HG03558 (cell line): ENCODE measurements at regions not wholly inside any gene's neighbourhood (a gene's known extent, or its start where the extent isn't known, plus 50 kb on each side); places are given as distances from the start of the nearest gene placed in this dataset.
A peak's percentile ranks its signal among the peaks of the same experiment; 100 is the strongest.

Experiments used
- ATAC-seq: cut with Tn5 transposase; IDR thresholded peaks from one replicate; pipeline ENCODE4 v1.9.1; 2021; ENCODE audit warnings: moderate number of reproducible peaks; ENCODE audit not compliant: unreplicated experiment; ENCODE audit errors: extremely low read depth

GRCh38 chr12:67826946-67827720 lies 162.1 kb upstream of the IFNG-AS1 start:
- no peak for ATAC-seq

- peak; percentile 65 for ATAC-seq
Observed at GRCh38 chr12:67827820-67828383, 161.3 kb upstream of the IFNG-AS1 start.

- ATAC-seq: no peak
Observed at GRCh38 chr12:67829896-67830295, 159.4 kb upstream of the IFNG-AS1 start.

GRCh38 chr12:67832155-67832554 lies 157.1 kb upstream of the IFNG-AS1 start:
- ATAC-seq: no peak

GRCh38 chr12:67833602-67834001 lies 155.6 kb upstream of the IFNG-AS1 start:
- ATAC-seq: no peak

- ATAC-seq: no peak
Observed at GRCh38 chr12:67837876-67838275, 151.4 kb upstream of the IFNG-AS1 start.

GRCh38 chr12:67842124-67842523 lies 147.1 kb upstream of the IFNG-AS1 start:
- ATAC-seq: no peak

GRCh38 chr12:67843257-67843656 lies 146.0 kb upstream of the IFNG-AS1 start:
- no peak for ATAC-seq

GRCh38 chr12:67852701-67853100 lies 136.5 kb upstream of the IFNG-AS1 start:
- no peak for ATAC-seq

- ATAC-seq: no peak
Observed at GRCh38 chr12:67853204-67853603, 136.0 kb upstream of the IFNG-AS1 start.

- ATAC-seq: no peak
Observed at GRCh38 chr12:67854351-67854750, 134.9 kb upstream of the IFNG-AS1 start.

- no peak for ATAC-seq
Observed at GRCh38 chr12:67855103-67855502, 134.1 kb upstream of the IFNG-AS1 start.

- ATAC-seq: no peak
Observed at GRCh38 chr12:67871231-67871630, 118.0 kb upstream of the IFNG-AS1 start.

- no peak for ATAC-seq
Observed at GRCh38 chr12:67873355-67873754, 115.9 kb upstream of the IFNG-AS1 start.

GRCh38 chr12:67876305-67876915 lies 112.8 kb upstream of the IFNG-AS1 start:
- no peak for ATAC-seq

- no peak for ATAC-seq
Observed at GRCh38 chr12:67877727-67878126, 111.5 kb upstream of the IFNG-AS1 start.

- ATAC-seq: no peak
Observed at GRCh38 chr12:67879937-67880336, 109.3 kb upstream of the IFNG-AS1 start.

- no peak for ATAC-seq
Observed at GRCh38 chr12:67881565-67881964, 107.7 kb upstream of the IFNG-AS1 start.

- ATAC-seq: no peak
Observed at GRCh38 chr12:67884596-67884995, 104.7 kb upstream of the IFNG-AS1 start.

GRCh38 chr12:67885375-67886169 lies 103.7 kb upstream of the IFNG-AS1 start:
- no peak for ATAC-seq

- ATAC-seq: no peak
Observed at GRCh38 chr12:67887065-67887464, 102.2 kb upstream of the IFNG-AS1 start.
